Activated T-cell treated with anti-CD3 and anti-CD28 coated beads, Interleukin-2, amount 50 U/mL, for 4 hours (primary cell): ENCODE measurements at regions not wholly inside any gene's neighbourhood (a gene's known extent, or its start where the extent isn't known, plus 50 kb on each side); places are given as distances from the start of the nearest gene placed in this dataset.

Experiments
- ATAC-seq, 2 donors: fragments of 200-7000 bp; cut with Tn5 transposase; one replicate each; pipeline ENCODE4 v1.10.0; 2021
- DNase-seq: peaks from one replicate; pipeline ENCODE4 v3.0.0-alpha.2; 2020
- H3K27me3 Mint-ChIP-seq: one replicate; pipeline ENCODE4 v1.8.0; 2021; ENCODE audit warnings: low read depth, mixed read lengths
- H3K36me3 Mint-ChIP-seq: one replicate; pipeline ENCODE4 v1.8.0; 2022; ENCODE audit warnings: mixed read lengths; ENCODE audit not compliant: insufficient read depth
- H3K4me1 Mint-ChIP-seq: one replicate; pipeline ENCODE4 v1.8.0; 2021; ENCODE audit warnings: low read depth, mixed read lengths
- H3K4me3 Mint-ChIP-seq: one replicate; pipeline ENCODE4 v1.8.0; 2021; ENCODE audit warnings: mild to moderate bottlenecking, moderate library complexity, mixed read lengths
- H3K9me3 Mint-ChIP-seq: one replicate; pipeline ENCODE4 v1.8.0; 2021; ENCODE audit warnings: mixed read lengths

- Mint-ChIP-seq H3K27me3 (peaks cover 1% of the 10 kb centered on the region), H3K4me3 (no peak overlapping the region), H3K36me3 (no peaks in the 10 kb centered on the region), H3K4me1 (peaks cover 2% of the 10 kb centered on the region), H3K9me3 (no peaks in the 10 kb centered on the region)
- ATAC-seq (no peak), DNase-seq (no peak)
These were observed 560.1 kb downstream of the OMA1 start for GRCh38 chr1:57986432-57986831.

DNA sequence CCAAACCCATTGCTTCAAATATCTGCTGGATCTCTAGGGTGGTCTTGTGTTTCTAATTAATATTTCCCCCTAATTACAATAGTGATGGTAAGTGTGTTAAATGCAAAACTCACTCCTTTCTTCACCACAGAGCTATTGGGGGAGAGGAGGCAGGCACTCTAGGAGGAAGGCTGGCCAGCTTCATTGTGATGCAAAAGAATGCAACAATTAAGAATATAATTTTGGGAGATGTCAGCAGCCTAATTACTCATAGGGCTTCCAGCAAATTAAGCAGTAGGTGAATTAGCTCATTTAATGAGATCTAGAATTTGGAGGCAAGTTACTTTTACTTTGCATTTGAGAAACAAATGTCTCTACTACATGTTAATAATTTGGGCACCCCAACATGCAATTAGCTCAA lies 560.4 kb upstream of the DAB1 start:
- DNase-seq (no peak), ATAC-seq (no peak)
- Mint-ChIP-seq H3K4me3 (no peak overlapping the region), H3K9me3 (no peaks in the 10 kb centered on the region), H3K36me3 (no peaks in the 10 kb centered on the region), H3K4me1 (peaks cover 2% of the 10 kb centered on the region), H3K27me3 (peaks cover 1% of the 10 kb centered on the region)

GRCh38 chr1:57983441-57983840 lies 559.6 kb upstream of the DAB1 start:
- peaks cover 5% of the 10 kb centered on the region for H3K27me3 Mint-ChIP-seq

GRCh38 chr1:57982852-57983251 lies 559.0 kb upstream of the DAB1 start:
- H3K9me3 Mint-ChIP-seq, result no peaks in the 10 kb centered on the region
- ATAC-seq (no peak), DNase-seq (no peak)
- no peaks in the 10 kb centered on the region for H3K36me3 Mint-ChIP-seq
- peaks cover 2% of the 10 kb centered on the region for H3K4me1 Mint-ChIP-seq
- no peak overlapping the region for H3K4me3 Mint-ChIP-seq
- H3K27me3 Mint-ChIP-seq, result peaks cover 5% of the 10 kb centered on the region

More at GRCh38 chr1:57983441-57983840, 559.6 kb upstream of the DAB1 start:
- DNase-seq, result no peak
- H3K4me3 Mint-ChIP-seq, result no peak overlapping the region
- H3K36me3 Mint-ChIP-seq, result no peaks in the 10 kb centered on the region
- H3K4me1 Mint-ChIP-seq, result peaks cover 2% of the 10 kb centered on the region
- no peaks in the 10 kb centered on the region for H3K9me3 Mint-ChIP-seq
- ATAC-seq, result no peak

DNA sequence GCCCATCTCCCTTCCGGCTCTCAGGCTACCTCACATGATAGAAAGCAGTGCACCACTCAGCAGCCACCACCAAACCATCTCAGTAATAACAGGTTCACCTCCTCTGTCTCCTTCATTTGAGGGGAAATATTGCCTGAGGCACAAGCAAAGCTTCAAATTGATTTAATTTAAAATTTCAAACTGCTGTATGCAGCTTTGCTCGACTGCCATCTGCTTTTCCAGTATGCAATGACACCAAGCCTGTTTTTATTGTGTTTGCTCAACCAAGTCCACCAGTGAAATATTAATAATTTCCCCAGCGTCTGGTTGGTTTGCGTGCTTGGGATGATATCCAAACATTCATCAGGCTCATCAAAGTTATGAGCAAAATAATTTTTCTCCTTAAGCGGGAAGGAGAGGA lies 552.4 kb upstream of the DAB1 start:
- Mint-ChIP-seq H3K9me3 (peaks cover 4% of the 10 kb centered on the region), H3K4me3 (no peak overlapping the region), H3K27me3 (peaks cover 4% of the 10 kb centered on the region), H3K36me3 (no peaks in the 10 kb centered on the region), H3K4me1 (no peaks in the 10 kb centered on the region)
- ATAC-seq (no peak), DNase-seq (no peak)

GRCh38 chr1:57968321-57968720 lies 544.5 kb upstream of the DAB1 start:
- ATAC-seq (no peak), DNase-seq (no peak)
- Mint-ChIP-seq H3K27me3 (no peaks in the 10 kb centered on the region), H3K9me3 (no peaks in the 10 kb centered on the region), H3K4me1 (no peaks in the 10 kb centered on the region), H3K36me3 (no peaks in the 10 kb centered on the region), H3K4me3 (no peak overlapping the region)

DNA sequence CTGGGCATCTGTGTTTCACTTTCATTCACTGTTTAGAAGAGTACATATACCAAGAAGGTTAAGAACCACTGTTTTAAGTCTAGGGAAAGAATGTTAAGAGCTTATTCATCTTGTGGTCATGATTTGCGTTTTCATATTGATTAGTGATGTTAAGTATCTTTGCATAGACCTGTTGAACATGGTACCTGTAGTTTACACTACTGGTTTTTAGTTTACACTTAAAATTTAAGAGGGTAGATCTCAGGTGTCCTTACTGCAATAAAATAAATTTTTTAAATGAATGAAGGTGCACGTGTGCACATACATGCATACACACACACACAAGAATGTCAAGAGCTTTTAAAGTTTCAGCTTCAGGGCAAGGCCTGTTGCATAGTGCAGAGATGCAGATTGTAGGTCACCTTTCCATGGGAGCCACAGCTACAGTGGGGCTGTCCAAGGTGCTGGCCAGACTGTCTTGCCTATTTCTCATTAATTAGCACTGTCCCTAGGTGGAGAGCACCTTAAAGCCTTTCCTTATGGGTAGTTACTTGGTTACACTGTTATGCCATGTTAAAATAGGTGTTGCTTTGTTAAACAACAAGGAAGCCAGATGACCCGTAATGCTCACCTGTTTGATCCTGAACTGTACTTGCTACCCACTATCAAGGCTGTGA lies 543.0 kb upstream of the DAB1 start:
- DNase-seq (no peak), ATAC-seq (no peak)
- no peak overlapping the region for H3K4me3 Mint-ChIP-seq
- H3K9me3 Mint-ChIP-seq, result no peaks in the 10 kb centered on the region
- no peaks in the 10 kb centered on the region for H3K36me3 Mint-ChIP-seq
- no peaks in the 10 kb centered on the region for H3K4me1 Mint-ChIP-seq
- H3K27me3 Mint-ChIP-seq, result no peaks in the 10 kb centered on the region

GRCh38 chr1:57966340-57966739 lies 542.5 kb upstream of the DAB1 start:
- no peaks in the 10 kb centered on the region for H3K9me3 Mint-ChIP-seq
- H3K36me3 Mint-ChIP-seq, result no peaks in the 10 kb centered on the region
- ATAC-seq (no peak), DNase-seq (no peak)
- H3K27me3 Mint-ChIP-seq, result no peaks in the 10 kb centered on the region
- no peaks in the 10 kb centered on the region for H3K4me1 Mint-ChIP-seq
- no peak overlapping the region for H3K4me3 Mint-ChIP-seq

DNA sequence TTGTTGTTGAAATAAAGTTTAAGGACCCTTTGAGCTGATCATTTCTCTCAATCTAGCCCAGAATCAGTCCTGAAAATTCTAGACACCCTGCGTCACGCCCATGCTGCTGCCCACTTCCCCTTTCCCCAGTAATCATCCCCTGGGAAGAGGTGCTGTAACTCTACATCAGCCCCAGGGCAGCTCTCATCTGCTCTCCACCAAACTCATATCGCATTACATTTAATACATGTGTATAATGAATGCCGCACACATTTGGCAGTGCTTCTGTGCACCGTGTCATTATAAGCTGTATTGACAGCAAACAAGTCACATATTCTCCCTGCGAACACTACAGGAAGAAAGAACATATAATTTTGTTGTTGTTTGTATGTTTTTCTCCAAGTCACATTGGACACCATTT lies 539.7 kb upstream of the DAB1 start:
- Mint-ChIP-seq H3K9me3 (no peaks in the 10 kb centered on the region), H3K4me1 (no peaks in the 10 kb centered on the region), H3K27me3 (no peaks in the 10 kb centered on the region), H3K4me3 (no peak overlapping the region), H3K36me3 (no peaks in the 10 kb centered on the region)
- DNase-seq, result no peak
- no peak for ATAC-seq

DNA sequence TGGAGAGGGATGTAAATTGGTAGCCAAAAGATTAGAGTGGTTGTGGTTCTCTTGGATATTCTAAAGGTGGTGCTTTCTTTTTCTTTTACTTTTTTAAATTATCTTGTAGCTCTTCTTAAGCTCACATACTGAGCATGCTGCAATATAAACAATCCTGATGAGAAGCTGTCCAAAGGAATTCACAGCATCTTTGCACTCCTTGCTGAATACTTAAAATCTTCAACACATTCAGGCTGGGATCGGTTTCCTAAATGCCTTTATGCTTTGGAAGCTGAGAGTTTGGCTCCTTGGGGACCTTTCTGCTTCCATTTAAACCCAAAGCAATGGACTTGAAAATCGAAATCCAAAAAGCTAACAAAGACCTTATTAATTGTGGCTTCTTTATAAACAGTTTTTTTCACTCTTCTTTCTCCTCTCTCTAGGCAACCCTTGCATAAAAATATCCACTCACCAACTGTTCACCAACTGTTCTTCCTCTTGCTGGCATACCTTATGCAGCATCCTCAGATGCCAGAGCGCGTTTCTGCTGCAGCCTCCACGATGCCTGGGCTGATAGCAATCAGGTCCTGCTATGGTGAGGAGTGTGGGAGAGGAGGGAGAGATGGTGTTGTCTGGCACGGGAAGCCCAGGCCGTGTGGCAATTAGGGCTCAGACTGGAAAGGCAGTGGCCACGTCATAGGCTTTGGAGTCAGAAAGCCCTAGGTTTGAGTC lies 535.8 kb upstream of the DAB1 start:
- DNase-seq, result no peak
- Mint-ChIP-seq H3K36me3 (no peaks in the 10 kb centered on the region), H3K4me1 (no peaks in the 10 kb centered on the region), H3K4me3 (no peak overlapping the region), H3K9me3 (no peaks in the 10 kb centered on the region), H3K27me3 (no peaks in the 10 kb centered on the region)
- ATAC-seq, result no peak

DNA sequence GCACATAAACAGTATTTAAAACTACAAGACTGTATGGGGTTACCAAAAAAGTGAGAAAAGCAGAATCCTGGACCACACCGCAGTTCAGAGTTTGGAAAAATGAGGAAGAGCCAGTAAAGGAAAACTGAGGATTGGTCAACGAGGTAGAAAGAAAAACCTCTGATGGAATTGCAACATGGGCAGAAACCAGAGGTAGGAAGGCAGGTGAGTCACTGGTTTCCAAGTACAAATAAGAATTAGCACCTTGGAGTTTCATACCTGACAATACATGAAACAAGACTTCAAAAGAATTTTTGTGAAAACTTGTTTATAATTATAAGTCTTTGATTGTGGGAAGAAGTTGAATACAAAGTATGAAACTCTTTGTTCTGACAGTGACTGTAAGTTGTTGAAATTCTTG lies 533.7 kb upstream of the DAB1 start:
- no peak overlapping the region for H3K4me3 Mint-ChIP-seq
- ATAC-seq (no peak), DNase-seq (no peak)
- no peaks in the 10 kb centered on the region for H3K27me3 Mint-ChIP-seq
- H3K9me3 Mint-ChIP-seq, result no peaks in the 10 kb centered on the region
- H3K36me3 Mint-ChIP-seq, result no peaks in the 10 kb centered on the region
- H3K4me1 Mint-ChIP-seq, result no peaks in the 10 kb centered on the region

DNA sequence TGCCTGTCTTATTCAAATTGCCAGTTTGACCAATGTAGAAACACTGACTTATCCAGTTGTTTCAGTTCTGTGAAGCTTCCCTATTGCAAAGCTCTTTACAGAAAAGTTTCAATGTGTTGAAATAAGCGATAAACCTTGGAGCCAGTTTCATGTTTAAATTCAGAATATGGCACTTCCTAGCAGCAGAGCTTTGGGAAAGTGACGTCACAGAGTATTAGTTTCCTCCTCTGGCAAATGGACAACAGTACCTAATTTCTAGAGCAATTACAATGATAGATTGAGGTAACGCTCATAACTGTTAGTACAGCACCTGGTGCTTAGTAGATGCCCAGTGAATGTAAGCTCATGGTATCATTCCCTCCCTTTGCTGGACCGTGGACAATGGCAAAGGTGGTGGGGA lies 527.5 kb upstream of the DAB1 start:
- no peaks in the 10 kb centered on the region for H3K27me3 Mint-ChIP-seq
- ATAC-seq, result no peak
- H3K4me1 Mint-ChIP-seq, result no peaks in the 10 kb centered on the region
- H3K9me3 Mint-ChIP-seq, result no peaks in the 10 kb centered on the region
- H3K36me3 Mint-ChIP-seq, result no peaks in the 10 kb centered on the region
- no peak for DNase-seq
- no peak overlapping the region for H3K4me3 Mint-ChIP-seq

DNA sequence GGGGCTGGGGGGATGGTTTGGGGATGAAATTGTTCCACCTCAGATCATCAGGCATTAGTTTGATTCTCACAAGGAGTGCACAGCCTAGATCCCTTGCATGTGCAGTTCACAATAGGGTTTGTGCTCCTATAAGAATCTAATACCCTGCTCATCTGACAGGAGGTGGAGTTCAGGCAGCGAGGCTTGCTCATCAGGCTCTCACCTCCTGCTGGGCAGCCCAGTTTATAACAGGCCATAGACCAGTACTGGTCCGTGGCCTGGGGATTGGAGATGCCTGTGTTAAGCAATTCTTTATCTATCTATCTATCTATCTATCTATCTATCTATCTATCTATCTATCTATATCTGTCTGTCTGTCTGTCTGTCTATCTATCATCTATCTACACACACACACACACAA lies 525.3 kb upstream of the DAB1 start:
- Mint-ChIP-seq H3K4me3 (no peak overlapping the region), H3K9me3 (no peaks in the 10 kb centered on the region), H3K27me3 (no peaks in the 10 kb centered on the region), H3K36me3 (no peaks in the 10 kb centered on the region), H3K4me1 (no peaks in the 10 kb centered on the region)
- DNase-seq (no peak), ATAC-seq (no peak)

GRCh38 chr1:57947471-57947870 lies 523.6 kb upstream of the DAB1 start:
- no peak for DNase-seq
- ATAC-seq, result no peak
- no peaks in the 10 kb centered on the region for H3K9me3 Mint-ChIP-seq
- no peaks in the 10 kb centered on the region for H3K27me3 Mint-ChIP-seq
- H3K4me1 Mint-ChIP-seq, result no peaks in the 10 kb centered on the region
- H3K36me3 Mint-ChIP-seq, result no peaks in the 10 kb centered on the region
- no peak overlapping the region for H3K4me3 Mint-ChIP-seq

GRCh38 chr1:57945045-57945444 lies 521.2 kb upstream of the DAB1 start:
- Mint-ChIP-seq H3K27me3 (no peaks in the 10 kb centered on the region), H3K9me3 (no peaks in the 10 kb centered on the region), H3K4me1 (no peaks in the 10 kb centered on the region), H3K36me3 (no peaks in the 10 kb centered on the region), H3K4me3 (no peak overlapping the region)
- no peak for DNase-seq
- no peak for ATAC-seq
